HG03460 (cell line): ENCODE measurements at regions not wholly inside any gene's neighbourhood (a gene's known extent, or its start where the extent isn't known, plus 50 kb on each side); places are given as distances from the start of the nearest gene placed in this dataset.

Experiments
- ATAC-seq: cut with Tn5 transposase; IDR thresholded peaks from one replicate; pipeline ENCODE4 v1.9.1; 2021; ENCODE audit not compliant: unreplicated experiment

DNA sequence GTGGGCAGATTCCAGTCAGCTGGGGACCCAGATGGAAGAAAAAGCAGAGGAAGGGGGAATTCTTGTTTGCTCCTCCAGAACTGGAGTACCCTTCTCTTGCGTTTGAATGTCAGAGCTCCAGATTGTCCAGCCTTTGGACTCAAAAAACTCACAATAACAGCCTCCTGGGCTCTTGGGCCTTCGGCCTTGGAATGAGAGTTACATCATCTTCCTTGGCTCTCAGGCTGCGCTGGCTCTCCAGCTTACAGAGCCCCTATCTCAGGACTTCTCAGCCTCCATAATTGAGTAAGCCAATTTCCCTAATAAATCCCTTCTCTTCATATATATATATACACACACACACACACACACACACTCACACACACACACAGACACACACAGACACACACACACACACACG lies 1215.7 kb upstream of the SLC10A2 start:
- no peak for ATAC-seq

DNA sequence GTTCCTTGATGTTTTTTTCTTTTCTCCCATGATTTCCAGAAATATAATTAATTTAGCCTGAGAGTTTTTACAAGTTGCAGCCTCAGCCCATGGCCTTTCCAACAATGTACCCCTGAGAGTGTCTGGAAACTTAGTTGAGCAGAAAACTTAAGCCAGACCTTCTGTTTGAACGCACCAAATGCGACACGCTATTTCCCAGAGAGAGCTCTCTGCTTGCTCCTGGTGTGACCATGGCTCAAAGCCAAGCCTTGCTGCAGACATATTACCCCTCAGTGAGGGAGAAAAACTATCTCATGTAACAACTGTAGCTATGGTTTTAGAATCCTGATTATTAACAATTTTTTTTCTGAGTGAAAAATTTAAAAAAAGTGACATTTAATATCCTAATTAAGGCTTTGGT lies 1204.5 kb upstream of the SLC10A2 start:
- no peak for ATAC-seq

DNA sequence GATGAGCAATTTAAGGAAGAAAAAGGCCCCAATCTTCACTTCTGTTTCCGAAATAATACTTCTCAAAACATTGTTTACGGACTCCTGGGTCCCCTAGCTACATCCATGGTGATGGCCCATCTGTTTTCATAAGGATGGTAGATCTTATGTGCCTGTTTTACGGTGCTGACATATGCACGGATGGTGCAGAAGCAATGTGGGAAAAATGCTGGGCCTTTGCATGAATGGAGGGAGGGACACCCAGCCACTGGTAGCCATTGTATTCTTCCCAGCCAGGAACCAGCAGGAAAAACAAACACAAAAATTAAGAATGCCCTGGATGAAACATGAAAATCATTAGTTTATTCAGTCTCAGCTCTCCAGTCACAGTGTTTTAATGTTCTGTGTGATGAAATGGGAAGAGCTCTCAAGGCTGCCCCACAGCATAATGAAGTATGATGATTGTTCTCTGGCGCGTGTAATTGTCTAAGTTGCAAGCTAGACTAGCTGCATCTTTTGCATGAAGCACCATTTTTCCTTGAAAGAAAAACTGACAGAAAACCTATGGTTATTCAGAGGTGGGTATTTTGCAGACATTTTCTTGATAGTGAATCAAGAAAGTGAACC lies 1201.1 kb upstream of the SLC10A2 start:
- ATAC-seq = no peak

DNA sequence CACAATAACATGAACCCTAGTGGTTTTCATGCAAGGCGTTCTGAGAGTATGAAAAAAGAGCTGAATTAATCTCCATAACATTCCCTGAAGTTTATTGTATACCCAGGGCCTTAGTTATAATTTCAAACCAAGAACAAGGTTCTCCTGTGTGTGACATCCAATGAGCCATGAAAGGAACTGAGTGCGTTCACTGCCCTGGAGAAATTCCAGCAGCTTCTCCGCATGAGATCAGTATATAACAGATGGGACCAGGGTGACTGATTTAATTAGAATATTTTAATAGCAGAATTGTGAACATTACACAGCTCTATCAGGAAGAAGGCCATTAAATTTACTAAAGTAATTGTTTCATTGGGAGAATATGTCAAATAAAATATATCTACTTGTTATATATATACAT lies 1190.5 kb upstream of the SLC10A2 start:
- ATAC-seq = no peak

DNA sequence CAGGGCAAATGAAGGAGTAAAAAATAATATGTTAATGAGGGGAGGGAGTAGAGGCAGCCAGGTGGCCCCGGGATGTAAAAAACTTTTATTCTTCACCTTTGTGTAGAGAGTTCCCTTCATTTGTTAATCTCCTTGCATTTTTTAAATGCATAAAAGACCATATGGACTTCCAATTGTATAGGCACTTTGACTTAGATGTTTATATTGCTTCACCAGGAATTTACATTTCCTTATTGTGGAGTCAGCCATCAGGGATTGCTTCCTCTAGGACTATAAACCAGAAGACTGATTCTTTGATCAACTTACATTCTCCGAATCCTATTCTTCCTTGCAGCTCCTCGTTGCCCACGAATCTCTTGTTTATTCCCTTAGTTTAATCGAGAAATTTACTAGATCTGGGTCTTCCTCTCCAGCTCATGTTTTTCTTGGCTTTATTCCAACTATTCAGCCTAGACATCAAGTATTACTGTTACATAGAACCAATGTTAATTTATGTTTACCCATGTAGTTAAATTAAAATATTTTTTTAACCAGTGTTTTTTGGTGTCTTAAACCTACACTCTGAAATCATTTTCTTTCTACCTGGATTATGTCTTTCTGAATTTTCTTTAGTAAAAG lies 1187.0 kb upstream of the SLC10A2 start:
- ATAC-seq = no peak

DNA sequence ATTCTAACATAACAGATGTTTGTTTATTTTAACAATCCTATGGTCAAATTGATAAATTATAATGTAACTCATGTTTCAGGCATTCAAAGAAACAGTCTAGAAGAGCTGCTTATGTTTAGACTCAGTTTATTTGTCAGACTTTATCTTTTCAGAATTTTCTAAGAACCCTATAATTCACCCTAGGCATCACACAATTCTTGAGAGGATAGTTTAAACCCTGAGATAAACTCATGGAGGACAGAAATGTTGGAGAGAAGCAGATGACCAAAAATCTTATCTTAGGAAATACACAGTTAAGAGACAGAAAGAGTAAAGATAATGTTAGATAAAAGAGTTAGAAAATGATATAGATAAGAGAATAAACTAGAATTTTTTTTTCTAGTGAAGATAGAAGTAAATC lies 1185.7 kb upstream of the SLC10A2 start:
- no peak for ATAC-seq

DNA sequence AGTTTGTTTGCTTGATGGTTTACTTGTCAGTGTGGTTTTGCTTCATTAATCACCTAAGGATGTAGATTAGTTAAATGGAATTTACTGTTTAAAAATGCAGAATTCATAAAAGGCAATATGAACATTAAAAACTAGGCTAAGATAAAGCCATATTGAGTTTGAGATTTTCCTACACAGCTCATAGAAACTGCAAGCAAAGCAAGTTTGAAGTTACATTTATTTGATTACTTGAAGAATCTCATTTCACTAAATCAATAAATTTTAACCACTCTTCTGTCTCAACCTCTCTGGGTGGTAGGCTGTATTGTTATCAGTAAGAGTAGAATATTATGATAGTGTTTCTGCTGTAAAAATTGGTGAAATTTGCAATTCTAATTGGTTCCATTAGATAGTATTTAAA lies 1180.7 kb upstream of the SLC10A2 start:
- ATAC-seq = no peak

DNA sequence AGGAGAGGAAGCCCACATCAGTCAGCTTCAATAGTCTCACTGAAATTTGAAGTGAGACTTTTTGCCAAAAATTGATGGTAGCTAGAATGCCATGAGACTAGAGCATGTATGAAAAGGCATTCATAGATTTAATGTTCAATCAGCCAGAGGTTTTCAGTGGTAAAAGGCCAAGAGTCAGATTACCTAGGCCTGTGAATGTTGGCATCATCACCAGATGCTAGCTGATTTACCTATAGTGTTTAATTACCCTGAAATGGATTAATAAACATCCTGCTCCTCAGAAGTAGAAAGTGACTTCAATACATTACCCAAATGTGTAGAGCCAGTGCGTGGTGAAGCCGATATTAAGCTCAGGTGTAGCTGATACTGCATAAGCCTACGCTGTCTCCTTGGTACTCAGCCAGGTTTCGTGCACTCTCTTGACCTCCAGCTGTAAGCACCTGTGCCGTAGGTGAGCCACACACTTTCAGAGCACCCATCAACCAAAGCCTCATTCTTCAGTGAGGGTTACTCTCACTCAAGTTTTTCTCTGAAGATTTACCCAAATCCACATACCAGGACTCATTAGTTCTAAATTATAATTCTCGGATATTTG lies 1140.3 kb upstream of the SLC10A2 start:
- ATAC-seq = no peak

DNA sequence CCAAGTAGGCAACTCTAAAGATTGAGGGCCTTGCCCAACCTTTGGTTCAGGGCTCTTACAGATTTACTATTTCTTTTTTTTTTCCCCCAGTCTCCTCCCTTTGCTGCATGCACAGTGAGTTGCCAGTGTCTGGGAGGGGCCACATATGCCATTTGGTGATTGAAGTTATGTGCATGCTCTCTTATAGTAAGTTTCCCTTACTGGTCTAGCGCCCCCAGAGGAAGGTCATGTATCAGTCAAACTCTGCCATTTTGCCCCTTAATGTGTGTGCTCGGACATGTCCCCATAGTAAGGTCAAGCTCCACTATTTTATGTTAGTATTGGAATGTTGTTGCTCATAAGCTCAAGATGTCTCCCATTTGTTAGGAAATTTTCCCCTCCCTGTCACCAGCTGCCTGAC lies 1138.0 kb upstream of the SLC10A2 start:
- ATAC-seq = no peak

DNA sequence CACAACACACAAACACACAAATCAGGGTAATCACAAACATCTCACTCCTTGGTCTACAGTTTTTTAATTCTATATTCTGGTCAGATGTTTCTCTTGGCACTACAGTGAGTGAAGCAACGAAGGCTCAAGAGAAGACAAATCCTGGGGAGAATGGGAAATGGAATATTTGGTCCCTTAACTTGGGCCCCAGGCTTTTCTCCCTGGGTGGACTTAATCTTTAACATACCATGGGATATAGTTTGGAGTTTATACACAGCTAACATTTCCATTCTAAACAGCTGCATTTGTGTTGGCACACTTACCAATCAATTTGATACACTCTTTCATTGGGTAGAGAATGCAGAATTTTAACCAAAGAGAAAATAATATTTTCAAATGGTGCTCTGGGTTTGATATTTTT lies 1132.6 kb upstream of the SLC10A2 start:
- ATAC-seq = no peak

DNA sequence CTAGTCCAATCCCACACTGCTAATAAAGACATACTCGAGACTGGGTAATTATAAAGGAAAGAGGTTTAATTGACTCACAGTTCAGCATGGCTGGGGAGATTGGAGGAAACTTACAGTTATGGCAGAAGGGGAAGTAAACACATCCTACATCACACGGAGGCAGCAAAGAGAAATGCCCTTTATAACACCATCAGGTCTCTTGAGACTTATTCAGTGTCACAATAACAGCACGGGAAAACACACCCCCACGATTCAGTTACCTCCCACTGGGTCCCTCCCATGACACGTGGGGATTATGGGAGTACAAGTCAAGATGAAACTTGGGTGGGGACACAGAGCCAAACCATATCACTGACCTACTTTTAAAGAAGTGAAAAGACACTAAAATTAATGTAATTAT lies 1130.4 kb upstream of the SLC10A2 start:
- no peak for ATAC-seq

DNA sequence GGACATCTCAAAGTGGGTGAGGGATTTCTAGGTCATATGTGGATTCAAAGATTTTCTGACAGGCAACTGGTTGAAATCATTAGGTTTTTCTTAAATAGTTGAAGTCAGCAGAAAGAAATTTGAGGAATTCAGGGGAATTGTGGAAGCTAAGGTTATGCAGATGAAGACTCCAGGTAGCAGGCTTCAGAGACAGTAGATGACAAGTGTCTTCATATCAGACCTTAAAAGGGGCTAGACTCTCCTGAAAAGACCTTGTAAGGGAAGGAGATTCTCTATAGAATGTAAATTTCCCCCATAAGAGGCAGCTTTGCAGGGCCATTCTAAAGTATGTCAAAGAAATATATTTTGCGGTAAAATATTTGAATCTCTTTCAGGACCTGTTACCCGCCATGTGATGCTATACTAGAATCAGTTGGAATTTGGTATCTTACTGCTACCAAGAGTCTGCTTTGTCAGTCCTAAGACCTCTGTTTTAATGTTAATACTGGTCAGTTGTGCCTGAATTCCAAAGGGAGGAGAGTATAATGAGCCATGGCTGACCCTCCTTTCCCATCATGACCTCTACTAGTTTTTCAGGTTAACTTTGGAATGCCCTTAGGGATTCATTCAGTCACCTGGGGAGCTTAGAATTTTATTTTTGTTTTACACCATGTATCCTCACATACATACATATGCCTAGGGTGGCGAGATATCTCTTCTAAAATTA lies 1115.5 kb upstream of the SLC10A2 start:
- ATAC-seq = no peak

DNA sequence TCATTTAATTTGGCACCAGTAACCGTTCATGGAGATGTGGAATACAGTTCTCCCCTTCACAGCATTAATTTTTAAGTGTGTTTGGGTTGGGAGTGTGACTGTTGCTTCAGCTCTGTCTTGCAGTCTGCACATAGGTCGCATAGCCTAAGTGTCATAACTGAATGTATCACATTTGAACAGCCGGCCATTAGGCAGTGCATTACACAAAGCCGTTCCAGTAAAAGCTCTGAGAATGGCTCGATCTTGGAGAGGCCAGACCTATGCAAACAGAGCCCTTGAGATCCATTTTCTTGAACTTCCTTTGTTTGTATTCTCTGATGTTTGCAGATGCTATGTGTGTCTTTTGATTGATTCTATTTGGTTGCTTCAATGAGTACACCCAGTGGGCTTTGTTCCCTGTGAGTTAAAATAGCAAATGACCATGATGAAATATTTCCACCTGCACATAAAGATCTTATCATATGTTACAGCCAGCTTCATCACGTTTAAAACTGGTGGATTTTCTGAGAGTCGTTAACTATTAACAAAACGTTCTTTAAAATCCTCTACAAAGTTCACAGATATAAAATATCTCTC lies 1104.9 kb upstream of the SLC10A2 start:
- ATAC-seq = no peak

DNA sequence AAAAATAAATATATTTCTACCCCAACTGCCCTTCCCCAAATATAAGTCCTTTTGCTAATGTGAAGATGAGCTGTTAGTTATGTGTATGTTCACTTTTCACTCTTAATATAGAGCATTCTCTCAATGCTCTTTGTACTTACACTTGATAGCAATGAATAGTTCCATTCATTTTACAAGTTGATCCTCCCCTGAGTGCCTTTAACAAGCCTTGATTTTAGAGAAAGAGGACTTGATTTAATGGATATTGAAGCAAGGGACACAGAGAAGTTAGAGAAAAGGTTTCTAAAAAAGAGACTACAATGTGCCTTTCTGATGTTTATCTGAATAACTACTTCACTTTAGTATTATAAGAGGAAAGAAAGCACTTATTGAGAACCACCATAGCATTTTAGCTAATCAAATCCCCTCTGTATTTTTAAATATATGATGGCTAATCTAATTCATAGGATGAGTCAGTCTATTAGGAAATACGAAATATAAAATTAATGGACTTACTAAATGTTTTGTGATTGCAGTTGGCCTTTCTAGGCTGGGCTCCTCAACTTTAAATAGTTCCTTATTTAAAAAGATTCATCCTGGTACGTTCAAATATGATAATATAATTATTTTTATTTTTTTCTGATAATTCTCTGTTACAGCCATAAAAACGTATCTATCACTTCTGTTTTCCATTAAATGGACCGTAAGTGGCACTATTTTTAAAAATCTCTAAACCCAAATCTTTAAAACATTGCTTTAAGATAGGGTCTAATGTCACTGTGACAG lies 1097.8 kb upstream of the SLC10A2 start:
- no peak for ATAC-seq

DNA sequence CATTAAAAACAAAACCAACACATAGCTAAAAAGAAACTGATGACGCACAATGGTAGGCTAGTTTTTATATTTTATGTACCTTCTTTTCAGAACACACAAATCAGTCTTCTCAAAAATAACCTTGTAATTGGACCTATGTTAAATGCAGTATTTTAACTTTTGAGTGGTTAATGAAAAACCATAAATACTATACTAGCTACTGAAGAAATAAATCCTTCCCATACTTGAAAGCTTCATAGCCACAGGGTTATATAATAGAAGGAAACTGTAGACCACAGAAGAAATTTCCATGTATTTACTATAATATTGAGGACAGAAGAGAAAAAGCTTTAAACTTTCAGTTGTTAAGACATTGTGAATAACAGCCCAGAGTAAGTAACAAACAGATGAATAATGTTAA lies 1094.3 kb upstream of the SLC10A2 start:
- ATAC-seq = no peak

DNA sequence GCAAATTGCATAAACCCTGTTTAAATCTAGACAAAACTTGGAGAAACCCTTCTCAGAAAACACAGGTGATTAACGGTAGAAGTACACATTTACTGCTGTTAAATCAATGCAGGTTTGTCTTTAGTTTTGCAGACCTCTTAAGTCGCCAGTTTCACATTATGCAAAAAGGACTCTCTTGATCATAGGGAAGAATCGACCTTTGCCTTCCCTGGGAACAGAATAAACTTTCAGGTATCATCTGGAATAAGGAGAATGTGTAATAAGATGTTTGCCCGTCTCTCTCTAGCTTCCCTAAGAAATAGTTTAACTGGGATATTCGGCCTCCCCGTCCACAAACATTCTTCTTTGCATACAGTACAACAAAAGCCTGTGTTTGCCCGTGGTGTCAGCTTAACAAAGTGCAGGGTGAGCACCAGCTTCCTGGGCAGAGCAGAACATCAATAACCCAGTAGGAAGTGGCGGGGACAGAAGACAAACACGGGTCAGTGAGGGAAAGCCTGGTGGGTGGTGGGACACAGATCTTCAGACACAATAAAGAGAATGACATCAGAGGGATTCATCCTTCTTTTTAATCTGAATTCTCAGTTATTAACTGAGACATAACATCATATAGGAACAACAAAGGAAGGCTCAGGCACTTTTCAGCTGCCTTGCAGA lies 1077.7 kb upstream of the SLC10A2 start:
- ATAC-seq = no peak

DNA sequence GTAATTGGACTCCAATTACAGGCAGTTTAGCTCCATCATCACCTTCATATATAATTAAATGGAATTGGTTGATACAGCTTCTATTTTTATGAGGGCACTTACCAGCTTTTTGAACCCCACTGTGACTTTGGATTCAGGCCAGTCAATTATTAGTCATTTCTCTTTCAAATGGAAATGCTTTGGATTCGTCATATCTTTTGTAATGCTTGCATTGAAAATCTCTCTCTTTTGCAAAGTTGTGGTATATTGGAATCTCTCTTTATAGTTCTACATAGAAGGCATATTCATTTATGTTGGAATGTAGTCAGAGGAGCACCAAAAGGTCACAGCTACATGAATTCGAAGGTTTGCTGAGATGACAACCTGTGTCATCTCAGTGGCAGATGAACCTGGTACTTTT lies 1074.3 kb upstream of the SLC10A2 start:
- no peak for ATAC-seq

DNA sequence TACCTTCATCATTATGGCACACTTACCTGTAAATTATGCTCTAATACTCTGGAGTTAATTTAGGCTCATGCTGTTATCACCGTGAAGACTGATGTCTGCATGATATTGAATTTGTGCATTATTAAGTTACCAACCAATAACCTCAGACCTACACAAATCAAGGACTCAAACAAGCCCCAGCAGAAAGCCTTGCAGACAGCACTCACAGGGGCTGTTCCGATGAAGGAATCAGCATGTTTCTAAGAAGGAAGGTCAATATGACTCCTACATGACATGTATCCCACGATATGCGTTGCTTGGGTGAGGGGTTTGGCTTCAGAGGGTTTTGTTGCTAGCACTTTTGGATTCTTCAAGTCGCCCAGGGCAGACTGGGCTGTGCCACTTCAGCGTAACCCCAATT lies 1071.2 kb upstream of the SLC10A2 start:
- no peak for ATAC-seq

DNA sequence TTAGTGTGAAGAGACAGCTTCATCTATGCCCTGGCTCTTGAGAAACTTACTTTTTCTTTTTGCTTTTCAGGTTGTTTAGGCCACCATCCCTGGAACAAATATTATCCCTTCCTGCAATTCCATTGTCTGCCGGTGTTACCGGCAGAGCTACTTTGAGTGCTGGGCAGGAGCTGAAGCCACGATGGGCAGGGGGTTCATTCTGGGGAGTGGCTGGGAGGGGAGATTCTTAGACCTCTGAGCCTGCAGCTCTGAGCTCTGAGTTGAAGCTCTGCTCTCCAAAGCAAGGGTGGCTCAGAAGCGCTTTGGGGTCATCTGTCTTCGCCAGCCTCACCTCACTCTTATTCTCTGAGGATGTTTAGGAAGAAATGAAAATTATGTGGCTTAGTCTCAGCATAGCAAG lies 1066.6 kb upstream of the SLC10A2 start:
- ATAC-seq = no peak

DNA sequence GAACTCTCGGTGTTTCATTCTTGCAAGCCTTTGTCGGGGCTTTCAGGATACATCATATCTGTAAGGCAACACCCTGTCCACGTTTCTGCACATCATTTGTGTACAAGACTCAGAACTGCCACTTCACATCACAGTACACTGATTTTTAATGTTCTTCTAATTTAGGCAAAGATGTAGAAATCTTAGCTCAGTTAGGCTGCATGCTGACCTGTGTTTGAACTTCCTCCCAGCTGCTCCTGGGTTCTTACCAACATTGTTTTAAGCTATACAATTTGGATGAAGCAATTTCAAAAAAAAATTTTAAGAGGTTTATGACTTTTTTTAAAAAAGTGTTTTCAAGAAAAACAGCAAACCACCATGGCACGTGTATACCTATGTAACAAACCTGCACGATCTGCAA lies 1047.9 kb upstream of the SLC10A2 start:
- ATAC-seq = no peak

DNA sequence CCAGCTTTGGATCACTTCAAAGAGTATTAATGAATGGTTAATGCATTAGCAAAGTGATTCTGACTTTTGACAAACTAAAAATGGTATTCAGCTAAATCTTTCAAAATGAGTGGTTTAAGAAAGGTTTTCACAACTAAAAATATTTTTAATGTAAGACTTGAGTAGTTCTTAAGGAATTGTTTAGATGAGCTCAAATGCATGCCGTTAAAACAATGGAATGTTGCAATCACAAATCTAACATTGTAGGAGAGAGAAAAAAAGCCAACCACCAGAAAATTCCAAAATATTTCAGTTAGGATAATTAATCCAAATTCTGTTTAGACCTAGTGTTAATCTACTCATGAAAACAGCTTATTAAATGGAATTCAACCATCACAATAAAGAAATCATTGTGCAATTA lies 1044.8 kb upstream of the SLC10A2 start:
- ATAC-seq = no peak
